ENCODE measurements at regions not wholly inside any gene's neighbourhood (a gene's known extent, or its start where the extent isn't known, plus 50 kb on each side); places are given as distances from the start of the nearest gene placed in this dataset.

- no peak overlapping the region for H3K4me3 ChIP-seq
- no peak for DNase-seq (ENCODE audit: low read depth, low spot score)
- no peak overlapping the region for H3K9ac ChIP-seq (ENCODE audit: control insufficient read depth, insufficient read depth, low read length)
- no peaks in the 10 kb centered on the region; the same call in 2 of the 3 replicates for H3K9me3 ChIP-seq (replicated peaks; ENCODE audit: control insufficient read depth, insufficient read depth, low read length)
- H2AFZ ChIP-seq (ENCODE audit: control insufficient read depth, low read depth, low read length): no peak overlapping the region
- H3K27me3 ChIP-seq (replicated peaks in 1 of 2; ENCODE audit: control insufficient read depth in 2 of 2, insufficient read depth in 2 of 2, low read length in 1 of 2): no peaks in the 10 kb centered on the region
- intact Hi-C loops (cut with micrococcal nuclease; ENCODE audit: unreplicated experiment) (no loop called here), in situ Hi-C loops (cut with MboI) (no loop called here)
- H3K4me2 ChIP-seq (ENCODE audit: control insufficient read depth, insufficient read depth): no peak overlapping the region
- H3K27ac ChIP-seq (ENCODE audit: control insufficient read depth, insufficient read depth): no peak overlapping the region
- ATAC-seq: no peak
- H3K4me1 ChIP-seq (ENCODE audit: control insufficient read depth, insufficient read depth, low read length): peaks cover 48% of the 10 kb centered on the region
- no peaks in the 10 kb centered on the region for H3K79me2 ChIP-seq (ENCODE audit: control insufficient read depth, insufficient read depth, low read length)
- ChIA-PET RAD21 (ENCODE audit: unreplicated experiment) (no interaction called here), CTCF (interaction anchor here (0.9 to 2.4 kb wide), 3 partner anchors 236 to 422 kb away, joined by 3 to 6 read pairs (median 3); no protein-coding TSS in a partner anchor), SMC1A (ENCODE audit: uncharacterized antibody, unreplicated experiment) (interaction anchor here (3.0 kb wide), 1 partner anchor 9 kb away, joined by 12 read pairs; no protein-coding TSS in a partner anchor), POLR2A (no interaction called here)
- WGBS (ENCODE audit: insufficient coverage, insufficient replicate concordance, low lambda C conversion rate, missing lambda C conversion rate): 91% methylated on average over 4 of the region's 4 CpGs
- no peak for TF ChIP-seq MXI1 (IDR thresholded peaks at IDR 0.05; ENCODE audit: low read depth, low read length)
- no peak for TF ChIP-seq RAD21 (IDR thresholded peaks at IDR 0.05; ENCODE audit: insufficient read depth, low read depth, low read length)
- no peak for TF ChIP-seq NRF1 (conservative IDR thresholded peaks at IDR 0.05; ENCODE audit: low read depth, low read length)
- no peak for TF ChIP-seq CHD4 (IDR thresholded peaks at IDR 0.05)
- no peak for TF ChIP-seq ZNF217 (IDR thresholded peaks at IDR 0.05)
- no peak for TF ChIP-seq JUNB (IDR thresholded peaks at IDR 0.05)
- TF ChIP-seq ZBTB40 (IDR thresholded peaks at IDR 0.05; ENCODE audit: borderline replicate concordance): no peak
- TF ChIP-seq STAT3 (IDR thresholded peaks at IDR 0.05; ENCODE audit: low read depth, low read length): no peak
- TF ChIP-seq E2F4 (IDR thresholded peaks at IDR 0.05; ENCODE audit: low read depth, low read length): no peak
- no peak for TF ChIP-seq SMAD1 (IDR thresholded peaks at IDR 0.05; ENCODE audit: low read depth, partially characterized antibody)
- no peak for TF ChIP-seq NFYB (IDR thresholded peaks at IDR 0.05; ENCODE audit: insufficient read depth, low read depth, low read length)
- TF ChIP-seq GATAD2B (conservative IDR thresholded peaks at IDR 0.05; ENCODE audit: low read depth): no peak
- no peak for TF ChIP-seq LARP7 (IDR thresholded peaks at IDR 0.05)
- TF ChIP-seq SKIL (IDR thresholded peaks at IDR 0.05; ENCODE audit: low read depth, poor library complexity, severe bottlenecking): no peak
- no TSS peak for BruUV-seq (replicated peaks)
- no peak for FAIRE-seq
- no peaks in the 10 kb centered on the region for H3K36me3 ChIP-seq (ENCODE audit: control insufficient read depth in 2 of 2, insufficient read depth in 2 of 2, low read length in 1 of 2)
- H4K20me1 ChIP-seq (ENCODE audit: control insufficient read depth, insufficient read depth): no peaks in the 10 kb centered on the region
Observed at GRCh38 chr1:224500796-224501195, 66.2 kb upstream of the WDR26 start.

Data from GM12878 (cell line).